T-cell (primary cell): ENCODE measurements at regions not wholly inside any gene's neighbourhood (a gene's known extent, or its start where the extent isn't known, plus 50 kb on each side); places are given as distances from the start of the nearest gene placed in this dataset.
"Not testable (repeated sequence)": the region's sequence is repeated elsewhere in the genome, so short reads cannot be mapped to it uniquely, and the experiment has no call there.

Source experiments
- ATAC-seq, 4 experiments: fragments of 200-7000 bp in 3 of 4; fragments of 150-1000 bp in 1 of 4; cut with Tn5 transposase; replicated peaks in 1 of 4; 1 replicate in 3 of 4; 2 replicates in 1 of 4; pipeline ENCODE4 v1.10.0; 2021; ENCODE audit warnings: moderate library complexity in 3 of 4, mild to moderate bottlenecking in 2 of 4, moderate number of reproducible peaks in 1 of 4
- CTCF ChIA-PET, 2 donors: fragments of 300-600 bp; sonication (Branson Sonifier 250); formaldehyde crosslinking; loops; one replicate each; lab custom pipeline; 2022; ENCODE audit warnings: antibody characterized with exemption in 2 of 2; lab: Charles Lee
- POLR2A ChIA-PET, 2 donors: fragments of 300-600 bp; sonication (Branson Sonifier 250); formaldehyde crosslinking; loops; one replicate each; lab custom pipeline; 2022; ENCODE audit warnings: antibody characterized with exemption in 2 of 2; lab: Charles Lee
- DNase-seq, 35 experiments: peaks; one replicate each; pipeline versions ENCODE4 v3.0.0 to v3.0.0-alpha.2; 2013 to 2023
- H3K27ac ChIP-seq: one replicate; pipeline ENCODE4 v1.5.1; 2013; ENCODE audit warnings: low read length
- H3K27me3 ChIP-seq, 2 experiments: replicated peaks in 1 of 2; 1 replicate in 1 of 2; 2 replicates in 1 of 2; pipeline versions ENCODE4 v1.6.1 to v1.7.0; 2013; ENCODE audit warnings: low read length in 1 of 2, mixed read lengths in 1 of 2; ENCODE audit not compliant: control insufficient read depth in 2 of 2, insufficient read depth in 2 of 2; ENCODE audit errors: extremely low read depth in 1 of 2
- H3K36me3 ChIP-seq, 2 donors: 1 replicate in 1 of 2; 2 replicates in 1 of 2; pipeline versions ENCODE4 v1.6.1 to v1.7.0; 2013; ENCODE audit warnings: low read length in 1 of 2; ENCODE audit not compliant: control insufficient read depth in 2 of 2, insufficient read depth in 1 of 2; ENCODE audit errors: extremely low read depth in 1 of 2
- H3K4me1 ChIP-seq, 2 experiments: 1 replicate in 1 of 2; 2 replicates in 1 of 2; pipeline versions ENCODE4 v1.6.1 to v1.7.0; 2013; ENCODE audit warnings: low read length in 2 of 2, mixed read lengths in 1 of 2; ENCODE audit not compliant: insufficient read depth in 2 of 2, control insufficient read depth in 1 of 2; ENCODE audit errors: extremely low read depth in 1 of 2
- H3K4me3 ChIP-seq, 2 donors: 1 replicate in 1 of 2; 2 replicates in 1 of 2; pipeline versions ENCODE4 v1.5.1 to v1.7.0; 2013; ENCODE audit warnings: mild to moderate bottlenecking in 2 of 2, low read length in 1 of 2, moderate library complexity in 1 of 2; ENCODE audit not compliant: control insufficient read depth in 1 of 2; ENCODE audit errors: extremely low read depth in 1 of 2
- H3K9me3 ChIP-seq: 2 replicates; pipeline ENCODE4 v1.7.0; 2013
- H3K27ac Mint-ChIP-seq, 2 donors: one replicate each; pipeline ENCODE4 v1.8.0; 2020 to 2021; ENCODE audit warnings: mild to moderate bottlenecking in 2 of 2, mixed read lengths in 2 of 2
- H3K27me3 Mint-ChIP-seq, 2 donors: one replicate each; pipeline ENCODE4 v1.8.0; 2021 to 2022; ENCODE audit warnings: mixed read lengths in 2 of 2
- H3K36me3 Mint-ChIP-seq: one replicate; pipeline ENCODE4 v1.8.0; 2021; ENCODE audit warnings: mixed read lengths
- H3K4me1 Mint-ChIP-seq, 3 donors: one replicate each; pipeline ENCODE4 v1.8.0; 2020 to 2022; ENCODE audit warnings: mixed read lengths in 3 of 3, mild to moderate bottlenecking in 1 of 3
- H3K4me3 Mint-ChIP-seq, 3 donors: one replicate each; pipeline ENCODE4 v1.8.0; 2020 to 2022; ENCODE audit warnings: mild to moderate bottlenecking in 3 of 3, mixed read lengths in 3 of 3, moderate library complexity in 3 of 3
- H3K9me3 Mint-ChIP-seq, 3 donors: one replicate each; pipeline ENCODE4 v1.8.0; 2020 to 2022; ENCODE audit warnings: mixed read lengths in 3 of 3
- WGBS: methylation state at CpG from one replicate; pipeline ENCODE4 v1.1.5; 2013; ENCODE audit warnings: missing lambda C conversion rate; ENCODE audit not compliant: insufficient coverage; 5-methylcytosine and 5-hydroxymethylcytosine counted together

DNA sequence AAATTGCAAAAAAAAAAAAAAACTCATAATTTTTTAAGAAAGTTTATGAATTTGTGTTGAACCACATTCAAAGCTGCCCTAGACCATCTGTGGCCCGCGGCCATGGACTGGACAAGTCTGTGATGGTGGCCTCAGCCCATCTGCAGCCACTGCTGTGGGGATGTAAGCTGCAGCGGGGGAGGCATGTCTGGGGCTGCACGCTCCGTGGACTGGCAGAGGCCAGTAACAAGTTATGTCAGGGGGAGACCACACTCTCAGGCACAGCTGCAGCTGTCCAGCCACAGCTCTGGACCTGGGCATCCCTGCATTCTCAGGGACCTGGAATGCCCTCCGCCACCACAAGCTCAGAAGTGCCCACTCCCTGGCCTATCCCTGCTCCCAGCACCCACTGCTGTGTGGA, 1272.3 kb upstream of the CDH9 start:
- POLR2A ChIA-PET, result no interaction called here
- H3K4me1 Mint-ChIP-seq, result no peaks in the 10 kb centered on the region
- no peaks in the 10 kb centered on the region for H3K9me3 ChIP-seq
- 89% methylated on average over 4 of the region's 6 CpGs for WGBS
- H3K36me3 Mint-ChIP-seq, result no peaks in the 10 kb centered on the region
- no peak for DNase-seq
- H3K4me3 ChIP-seq, result no peak overlapping the region
- peaks cover 3 to 18% (median 16%) of the 10 kb centered on the region in 3 donors for H3K9me3 Mint-ChIP-seq
- H3K27me3 Mint-ChIP-seq, result no peaks in the 10 kb centered on the region
- no peaks in the 10 kb centered on the region for H3K4me1 ChIP-seq
- H3K27me3 ChIP-seq, result no peaks in the 10 kb centered on the region
- H3K36me3 ChIP-seq, result no peaks in the 10 kb centered on the region
- CTCF ChIA-PET, result no interaction called here
- no peak for ATAC-seq
- H3K27ac ChIP-seq, result no peak overlapping the region
- H3K27ac Mint-ChIP-seq, result no peak overlapping the region
- H3K4me3 Mint-ChIP-seq, result no peak overlapping the region

DNA sequence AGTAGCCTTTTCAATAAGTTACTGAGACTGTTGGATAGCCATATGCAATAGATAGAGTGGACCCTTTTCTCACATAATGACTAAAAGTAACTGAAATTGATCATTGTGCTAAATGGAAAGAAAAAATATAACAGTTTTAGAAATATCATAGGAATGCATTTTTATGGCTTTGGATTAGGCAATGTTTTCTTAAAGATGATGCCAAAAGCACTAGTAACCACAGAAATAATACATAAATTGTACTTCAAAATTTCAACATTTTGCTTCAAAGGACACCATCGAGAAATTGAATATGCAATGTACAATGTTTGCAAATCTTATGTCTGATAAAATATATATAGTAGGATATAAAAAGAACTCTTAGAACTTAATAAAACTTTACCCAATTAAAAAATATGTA, 1267.5 kb upstream of the CDH9 start:
- CTCF ChIA-PET, result no interaction called here
- Mint-ChIP-seq H3K9me3 (peaks cover under 1 to 27% (median 25%) of the 10 kb centered on the region in 3 donors), H3K27me3 (no peaks in the 10 kb centered on the region), H3K27ac (no peak overlapping the region), H3K4me1 (no peaks in the 10 kb centered on the region), H3K36me3 (no peaks in the 10 kb centered on the region), H3K4me3 (no peak overlapping the region)
- Histone ChIP-seq H3K27me3 (no peaks in the 10 kb centered on the region), H3K9me3 (no peaks in the 10 kb centered on the region), H3K36me3 (no peaks in the 10 kb centered on the region), H3K27ac (no peak overlapping the region), H3K4me1 (no peaks in the 10 kb centered on the region), H3K4me3 (no peak overlapping the region)
- POLR2A ChIA-PET, result no interaction called here
- DNase-seq (no peak), ATAC-seq (no peak)
- WGBS, result no CpG with 5 or more reads among the region's 1 CpG

DNA sequence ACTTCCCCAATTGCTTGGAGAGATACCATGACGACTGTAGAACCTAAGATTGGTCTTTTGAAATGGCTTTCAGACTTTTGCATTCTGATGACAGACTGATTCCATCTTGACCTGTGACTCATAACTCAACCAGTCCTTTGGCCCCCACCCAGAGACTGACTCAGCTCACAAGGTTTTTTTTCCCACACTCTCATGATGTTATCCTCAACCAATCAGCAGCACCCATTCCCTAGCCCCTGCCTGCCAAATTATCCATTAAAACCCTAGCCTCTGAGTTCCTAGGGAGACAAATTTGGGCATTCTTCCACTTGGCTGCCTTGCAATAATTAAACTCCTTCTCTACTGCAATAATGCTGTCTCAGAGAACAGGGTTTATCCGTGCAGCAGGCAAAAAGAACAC, 1263.3 kb upstream of the CDH9 start:
- DNase-seq (no peak), ATAC-seq (no peak)
- no peak overlapping the region for H3K4me3 ChIP-seq
- no peaks in the 10 kb centered on the region for H3K27me3 ChIP-seq
- H3K27ac Mint-ChIP-seq, result no peak overlapping the region
- H3K4me3 Mint-ChIP-seq, result no peak overlapping the region
- peaks cover 10 to 30% (median 24%) of the 10 kb centered on the region in 3 donors for H3K9me3 Mint-ChIP-seq
- no peaks in the 10 kb centered on the region for H3K4me1 ChIP-seq
- no peaks in the 10 kb centered on the region for H3K4me1 Mint-ChIP-seq
- H3K9me3 ChIP-seq, result peaks cover 2% of the 10 kb centered on the region
- no peaks in the 10 kb centered on the region for H3K27me3 Mint-ChIP-seq
- WGBS, result 50% methylated on average over 1 of the region's 2 CpGs
- ChIA-PET CTCF (no interaction called here), POLR2A (no interaction called here)
- no peak overlapping the region for H3K27ac ChIP-seq
- no peaks in the 10 kb centered on the region for H3K36me3 ChIP-seq
- H3K36me3 Mint-ChIP-seq, result no peaks in the 10 kb centered on the region

DNA sequence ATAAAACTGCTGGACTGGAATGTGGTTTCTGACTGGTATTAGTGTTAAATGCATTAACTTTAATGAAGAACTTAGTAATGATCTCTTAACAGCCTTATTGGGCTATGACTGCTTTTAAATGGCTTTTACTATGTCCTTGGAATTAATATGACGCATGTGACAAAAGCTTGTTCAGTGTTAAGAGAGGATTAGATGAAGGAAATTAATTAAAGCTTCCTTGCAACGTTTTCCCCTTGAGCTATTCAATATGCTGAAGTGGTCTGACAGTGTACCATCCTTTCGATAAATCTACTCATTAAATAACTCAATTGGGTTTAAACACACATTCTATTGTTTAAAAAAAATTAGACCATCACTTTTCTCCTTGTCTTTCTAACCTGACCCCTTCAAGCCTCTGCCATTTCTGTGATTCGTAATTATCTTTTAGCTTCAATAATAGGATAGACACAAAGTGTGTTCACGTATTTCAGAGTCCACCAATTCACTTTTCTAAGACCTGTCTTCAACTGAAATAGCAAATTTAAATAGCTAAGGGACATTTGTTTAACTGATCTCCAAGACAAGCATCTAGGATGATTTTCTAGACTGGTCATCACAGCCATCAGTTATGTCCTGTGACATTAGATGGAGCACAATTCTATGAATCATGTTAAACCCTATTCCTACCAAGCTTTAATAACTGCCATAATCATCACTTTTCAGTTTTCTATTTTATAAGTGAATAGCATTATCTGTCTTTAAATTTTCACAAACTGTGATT, 1258.0 kb upstream of the CDH9 start:
- H3K27ac ChIP-seq, result no peak overlapping the region
- no peaks in the 10 kb centered on the region for H3K36me3 ChIP-seq
- ChIA-PET POLR2A (no interaction called here), CTCF (no interaction called here)
- H3K9me3 Mint-ChIP-seq, result peaks cover 19 to 26% (median 21%) of the 10 kb centered on the region in 3 donors
- H3K4me1 ChIP-seq, result no peaks in the 10 kb centered on the region
- H3K9me3 ChIP-seq, result peaks cover 2% of the 10 kb centered on the region
- H3K36me3 Mint-ChIP-seq, result no peaks in the 10 kb centered on the region
- H3K4me3 ChIP-seq, result no peak overlapping the region
- H3K4me1 Mint-ChIP-seq, result no peaks in the 10 kb centered on the region
- H3K27me3 ChIP-seq, result no peaks in the 10 kb centered on the region
- H3K4me3 Mint-ChIP-seq, result no peak overlapping the region
- DNase-seq (no peak), ATAC-seq (no peak)
- H3K27me3 Mint-ChIP-seq, result no peaks in the 10 kb centered on the region
- no peak overlapping the region for H3K27ac Mint-ChIP-seq
- no CpG with 5 or more reads among the region's 5 CpGs for WGBS

DNA sequence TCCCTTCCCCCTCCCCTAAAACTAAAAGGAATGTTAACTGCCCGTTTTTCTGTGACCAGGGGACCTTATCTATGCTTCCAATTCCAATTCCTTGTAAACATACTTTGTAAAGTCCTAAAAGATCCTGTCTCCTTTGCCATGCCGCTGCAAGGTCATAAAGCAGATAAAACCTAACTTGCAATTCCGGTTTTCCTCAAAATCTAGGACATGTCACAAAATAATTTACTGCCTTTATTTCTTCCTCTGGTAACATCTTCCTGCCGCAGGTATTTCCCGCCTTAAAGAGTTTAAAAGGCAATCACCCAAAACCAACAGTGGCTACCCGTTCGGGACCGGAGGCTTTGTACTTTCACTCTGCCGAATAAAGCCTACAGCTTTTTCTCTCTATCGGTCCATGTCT, 1248.6 kb upstream of the CDH9 start:
- POLR2A ChIA-PET, H3K27me3 Mint-ChIP-seq, H3K36me3 ChIP-seq, ATAC-seq, H3K27me3 ChIP-seq, H3K4me1 ChIP-seq, H3K4me1 Mint-ChIP-seq, H3K36me3 Mint-ChIP-seq, H3K27ac Mint-ChIP-seq, H3K9me3 ChIP-seq, H3K4me3 Mint-ChIP-seq, H3K4me3 ChIP-seq, CTCF ChIA-PET, H3K27ac ChIP-seq, DNase-seq: not testable (repeated sequence)
- peaks cover 5 to 13% (median 12%) of the 10 kb centered on the region in 3 donors for H3K9me3 Mint-ChIP-seq
- 79% methylated on average over 10 of the region's 10 CpGs for WGBS

DNA sequence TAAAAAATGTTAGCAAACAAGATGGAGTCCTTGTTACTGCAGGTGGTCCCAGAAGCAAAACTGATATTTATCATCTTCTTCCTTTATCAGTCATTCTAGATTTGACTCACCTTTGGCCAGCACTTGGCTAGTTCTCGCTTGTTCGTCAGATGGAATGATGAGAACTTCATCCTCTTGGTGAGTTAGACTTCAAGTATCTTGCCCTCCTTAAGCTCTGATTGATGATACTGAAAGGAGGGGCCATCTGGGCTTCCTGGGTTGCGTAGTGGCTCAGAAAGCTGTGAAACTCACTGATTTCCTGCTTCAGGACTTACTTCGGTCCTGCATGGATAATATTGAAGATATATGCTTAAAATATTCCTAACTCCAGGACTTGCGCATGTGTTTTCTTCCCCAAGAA, 1248.2 kb upstream of the CDH9 start:
- H3K4me3 Mint-ChIP-seq, result no peak overlapping the region
- H3K4me1 Mint-ChIP-seq, result no peaks in the 10 kb centered on the region
- Histone ChIP-seq H3K36me3 (no peaks in the 10 kb centered on the region), H3K27me3 (no peaks in the 10 kb centered on the region), H3K9me3 (no peaks in the 10 kb centered on the region), H3K4me3 (no peak overlapping the region), H3K27ac (no peak overlapping the region), H3K4me1 (no peaks in the 10 kb centered on the region)
- no peak for DNase-seq
- H3K36me3 Mint-ChIP-seq, result no peaks in the 10 kb centered on the region
- H3K9me3 Mint-ChIP-seq, result peaks cover 5 to 12% (median 12%) of the 10 kb centered on the region in 3 donors
- H3K27ac Mint-ChIP-seq, result no peak overlapping the region
- 80% methylated on average over 1 of the region's 5 CpGs for WGBS
- POLR2A ChIA-PET, result no interaction called here
- CTCF ChIA-PET, result no interaction called here
- H3K27me3 Mint-ChIP-seq, result no peaks in the 10 kb centered on the region
- no peak for ATAC-seq

DNA sequence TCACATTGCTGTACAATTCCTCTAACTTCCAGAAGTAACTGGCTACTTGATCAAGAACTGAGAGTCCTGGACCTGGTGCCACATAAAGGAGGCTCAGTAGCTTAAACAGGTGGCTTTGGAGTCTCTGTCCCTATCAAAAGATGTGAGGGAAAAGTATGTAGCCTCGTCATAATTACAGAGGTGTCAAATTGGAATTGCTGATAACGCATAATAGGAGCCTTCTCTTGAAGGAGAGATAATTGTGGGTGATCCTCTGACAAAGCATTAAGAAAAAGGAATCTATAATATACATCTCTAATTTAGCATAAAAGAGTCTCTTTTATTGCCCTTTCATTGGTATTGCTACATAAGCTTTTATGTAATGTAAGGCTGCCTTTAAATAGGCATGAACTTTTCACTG, 1246.4 kb upstream of the CDH9 start:
- Histone ChIP-seq H3K36me3 (no peaks in the 10 kb centered on the region), H3K9me3 (no peaks in the 10 kb centered on the region), H3K27me3 (no peaks in the 10 kb centered on the region), H3K4me3 (no peak overlapping the region), H3K27ac (no peak overlapping the region), H3K4me1 (no peaks in the 10 kb centered on the region)
- ChIA-PET CTCF (no interaction called here), POLR2A (no interaction called here)
- no peak for ATAC-seq
- H3K9me3 Mint-ChIP-seq, result peaks cover 5 to 17% (median 14%) of the 10 kb centered on the region in 3 donors
- no peak overlapping the region for H3K27ac Mint-ChIP-seq
- DNase-seq, result no peak
- no peaks in the 10 kb centered on the region for H3K27me3 Mint-ChIP-seq
- no peak overlapping the region for H3K4me3 Mint-ChIP-seq
- WGBS, result no CpG with 5 or more reads among the region's 2 CpGs
- H3K4me1 Mint-ChIP-seq, result no peaks in the 10 kb centered on the region
- H3K36me3 Mint-ChIP-seq, result no peaks in the 10 kb centered on the region
